Testis (tissue), 2 donors: ENCODE measurements at regions not wholly inside any gene's neighbourhood (a gene's known extent, or its start where the extent isn't known, plus 50 kb on each side); places are given as distances from the start of the nearest gene placed in this dataset.

Experiments
- DNase-seq: peaks from one replicate; pipeline ENCODE4 v3.0.0-alpha.2; 2019
- H3K27ac ChIP-seq, 2 donors: fragments of 200-600 bp; sonication (generic); one replicate each; pipeline ENCODE4 v1.5.1; 2019
- H3K27me3 ChIP-seq: fragments of 200-600 bp; sonication (generic); one replicate; pipeline ENCODE4 v1.5.1; 2019
- H3K36me3 ChIP-seq: fragments of 200-600 bp; sonication (generic); one replicate; pipeline ENCODE4 v1.5.1; 2017; ENCODE audit warnings: low read depth; ENCODE audit errors: missing control alignments
- H3K4me1 ChIP-seq: fragments of 200-600 bp; sonication (generic); one replicate; pipeline ENCODE4 v1.5.1; 2019
- H3K4me3 ChIP-seq, 2 donors: fragments of 200-600 bp; sonication (generic); one replicate each; pipeline ENCODE4 v1.5.1; 2017 to 2019
- H3K9me3 ChIP-seq: fragments of 200-600 bp; sonication (generic); one replicate; pipeline ENCODE4 v1.5.1; 2017
- CTCF ChIP-seq, 3 experiments: fragments of 450-650 bp in 2 of 3; fragments of 200-600 bp in 1 of 3; sonication (generic) in 1 of 3; IDR thresholded peaks; one replicate each; pipeline ENCODE4 v1.5.1; 2016 to 2019; ENCODE audit warnings: antibody characterized with exemption in 3 of 3, mild to moderate bottlenecking in 2 of 3, moderate library complexity in 1 of 3
- POLR2A ChIP-seq: fragments of 450-650 bp; IDR thresholded peaks from one replicate; pipeline ENCODE4 v1.6.1; 2017; ENCODE audit warnings: antibody characterized with exemption, mild to moderate bottlenecking, moderate library complexity
- WGBS, 2 donors: methylation state at CpG; one replicate each; pipeline ENCODE4 v1.1.5; 2018; 5-methylcytosine and 5-hydroxymethylcytosine counted together
- intact Hi-C: fragments of 100-400 bp; cut with DNase I; formaldehyde crosslinking; loops from one replicate; pipeline ENCODE4 v1.15.1; 2023; ENCODE audit warnings: low total_unique reads

GRCh38 chr16:35714665-35715064 is 2255.3 kb downstream of the TP53TG3F start:
- DNase-seq: no peak
- intact Hi-C loops: no loop called here
- Histone ChIP-seq H3K9me3 (no peaks in the 10 kb centered on the region), H3K27me3 (no peaks in the 10 kb centered on the region), H3K4me1 (no peaks in the 10 kb centered on the region), H3K27ac (no peak overlapping the region), H3K36me3 (no peaks in the 10 kb centered on the region), H3K4me3 (no peak overlapping the region)
- TF ChIP-seq CTCF (IDR thresholded peaks at IDR 0.05) (no peak), POLR2A (no peak)
- WGBS, 2 donors: 45 to 57% methylated on average over 3 of the region's 3 CpGs

- WGBS, 2 donors: 26 to 29% methylated on average over 3 of the region's 3 CpGs
- H3K36me3 ChIP-seq: no peaks in the 10 kb centered on the region
- no peak for TF ChIP-seq POLR2A
- TF ChIP-seq CTCF (IDR thresholded peaks at IDR 0.05): no peak
- no peaks in the 10 kb centered on the region for H3K9me3 ChIP-seq
- intact Hi-C loops: no loop called here
- H3K4me3 ChIP-seq: no peak overlapping the region
- H3K27me3 ChIP-seq: no peaks in the 10 kb centered on the region
- no peak for DNase-seq
- no peaks in the 10 kb centered on the region for H3K4me1 ChIP-seq
- no peak overlapping the region for H3K27ac ChIP-seq
These were observed 2265.1 kb downstream of the TP53TG3F start for GRCh38 chr16:35724551-35724950.

GRCh38 chr16:35725949-35726348 is 2266.5 kb downstream of the TP53TG3F start:
- no peak overlapping the region for H3K4me3 ChIP-seq
- no peaks in the 10 kb centered on the region for H3K36me3 ChIP-seq
- TF ChIP-seq CTCF (IDR thresholded peaks at IDR 0.05) (no peak), POLR2A (no peak)
- 61 to 66% methylated on average over 4 to 6 of the region's 6 CpGs for WGBS, 2 donors
- H3K27ac ChIP-seq: no peak overlapping the region
- no peaks in the 10 kb centered on the region for H3K9me3 ChIP-seq
- intact Hi-C loops: no loop called here
- H3K4me1 ChIP-seq: no peaks in the 10 kb centered on the region
- DNase-seq: no peak
- H3K27me3 ChIP-seq: no peaks in the 10 kb centered on the region

GRCh38 chr16:35730251-35730650 is 2270.8 kb downstream of the TP53TG3F start:
- no peak overlapping the region for H3K27ac ChIP-seq
- 27 to 59% methylated on average over 2 to 5 of the region's 5 CpGs for WGBS, 2 donors
- no peak for DNase-seq
- no peaks in the 10 kb centered on the region for H3K27me3 ChIP-seq
- TF ChIP-seq POLR2A (no peak), CTCF (IDR thresholded peaks at IDR 0.05) (no peak)
- H3K4me3 ChIP-seq: no peak overlapping the region
- intact Hi-C loops: no loop called here
- no peaks in the 10 kb centered on the region for H3K9me3 ChIP-seq
- no peaks in the 10 kb centered on the region for H3K4me1 ChIP-seq
- H3K36me3 ChIP-seq: no peaks in the 10 kb centered on the region

- intact Hi-C loops: no loop called here
- no peaks in the 10 kb centered on the region for H3K9me3 ChIP-seq
These were observed 2272.1 kb downstream of the TP53TG3F start for GRCh38 chr16:35731341-35732040.

More at GRCh38 chr16:35731341-35732040, 2272.1 kb downstream of the TP53TG3F start:
- no peak for DNase-seq
- H3K4me1 ChIP-seq: no peaks in the 10 kb centered on the region
- 63 to 75% methylated on average over 8 to 9 of the region's 9 CpGs for WGBS, 2 donors
- no peaks in the 10 kb centered on the region for H3K36me3 ChIP-seq
- TF ChIP-seq POLR2A (no peak), CTCF (IDR thresholded peaks at IDR 0.05) (no peak)
- H3K27me3 ChIP-seq: no peaks in the 10 kb centered on the region
- no peak overlapping the region for H3K4me3 ChIP-seq
- no peak overlapping the region for H3K27ac ChIP-seq
